Sigmoid colon (tissue), 6 donors: ENCODE measurements at regions not wholly inside any gene's neighbourhood (a gene's known extent, or its start where the extent isn't known, plus 50 kb on each side); places are given as distances from the start of the nearest gene placed in this dataset.
"Not testable (repeated sequence)": the region's sequence is repeated elsewhere in the genome, so short reads cannot be mapped to it uniquely, and the experiment has no call there.

ENCODE experiments used
- DNase-seq: peaks from one replicate; pipeline ENCODE4 v3.0.0-alpha.2; 2019
- H3K27ac ChIP-seq, 4 donors: fragments of 200-600 bp; sonication (generic); one replicate each; pipeline ENCODE4 v1.5.1; 2016 to 2019; ENCODE audit warnings: mild to moderate bottlenecking in 1 of 4
- H3K27me3 ChIP-seq, 3 donors: fragments of 200-600 bp; sonication (generic); one replicate each; pipeline ENCODE4 v1.5.1; 2019; ENCODE audit warnings: mild to moderate bottlenecking in 1 of 3
- H3K36me3 ChIP-seq, 4 donors: fragments of 200-600 bp; sonication (generic); one replicate each; pipeline ENCODE4 v1.5.1; 2016 to 2019
- H3K4me1 ChIP-seq, 4 donors: fragments of 200-600 bp; sonication (generic); one replicate each; pipeline ENCODE4 v1.5.1; 2017 to 2019
- H3K4me3 ChIP-seq, 4 donors: fragments of 200-600 bp; sonication (generic); one replicate each; pipeline ENCODE4 v1.5.1; 2017 to 2019; ENCODE audit warnings: mild to moderate bottlenecking in 2 of 4, moderate library complexity in 1 of 4
- H3K9me3 ChIP-seq, 4 donors: fragments of 200-600 bp in 3 of 4; sonication (generic) in 3 of 4; one replicate each; pipeline versions ENCODE4 v1.5.1 to v1.6.1; 2013 to 2019
- EP300 ChIP-seq, 4 donors: sonication (generic); formaldehyde crosslinking; IDR thresholded peaks; one replicate each; pipeline ENCODE4 v1.6.1; 2017; ENCODE audit warnings: antibody characterized with exemption in 4 of 4
- POLR2A ChIP-seq, 2 donors: fragments of 450-650 bp; IDR thresholded peaks; one replicate each; pipeline ENCODE4 v1.6.1; 2016; ENCODE audit warnings: antibody characterized with exemption in 2 of 2, mild to moderate bottlenecking in 2 of 2, moderate library complexity in 2 of 2
- POLR2AphosphoS5 ChIP-seq, 4 donors: sonication (generic); formaldehyde crosslinking; IDR thresholded peaks; one replicate each; pipeline ENCODE4 v1.6.1; 2017; ENCODE audit warnings: antibody characterized with exemption in 4 of 4
- WGBS, 2 donors: extraction: QIAGEN DNeasy Blood & Tissue Kit; methylation state at CpG; one replicate each; pipeline ENCODE4 v1.1.7; 2013; 5-methylcytosine and 5-hydroxymethylcytosine counted together
- intact Hi-C: fragments of 100-400 bp; cut with DNase I; formaldehyde crosslinking; loops from one replicate; pipeline ENCODE4 v1.15.1; 2023
- TF ChIP-seq, protein P1 (sequence below), 4 experiments: fragments of 450-650 bp in 3 of 4; fragments of 200-600 bp in 1 of 4; IDR thresholded peaks; one replicate each; pipeline ENCODE4 v1.5.1; 2016 to 2019; ENCODE audit warnings: antibody characterized with exemption in 4 of 4, mild to moderate bottlenecking in 3 of 4, moderate library complexity in 2 of 4
- donor health status: healthy with polysubstance abuse.
- donor health status: healthy.

DNA sequence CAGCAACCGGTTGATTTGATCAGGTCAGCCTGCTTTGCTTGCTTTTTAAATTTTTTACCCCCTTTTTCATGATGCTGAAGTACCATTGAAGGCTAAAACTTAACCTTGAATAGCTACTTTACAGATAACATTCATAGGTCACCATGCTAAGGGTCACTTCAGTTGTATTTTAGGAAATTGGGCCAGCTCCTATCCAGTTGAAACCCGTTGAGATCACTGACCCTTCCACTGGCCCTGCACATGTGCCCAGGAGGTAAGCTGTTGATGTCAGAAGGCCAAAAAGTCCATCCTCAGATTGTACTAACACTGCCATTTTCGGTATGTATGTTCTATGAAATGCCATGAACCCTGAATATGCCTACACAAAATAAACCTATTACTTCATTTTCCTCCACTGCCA, 133.0 kb upstream of the FAT4 start:
- Histone ChIP-seq H3K9me3 (no peaks in the 10 kb centered on the region), H3K27ac (no peak overlapping the region), H3K27me3 (no peaks in the 10 kb centered on the region), H3K4me1 (no peaks in the 10 kb centered on the region), H3K4me3 (no peak overlapping the region), H3K36me3 (no peaks in the 10 kb centered on the region)
- TF ChIP-seq POLR2A (IDR thresholded peaks at IDR 0.05) = no peak
- TF ChIP-seq, protein P1, sequence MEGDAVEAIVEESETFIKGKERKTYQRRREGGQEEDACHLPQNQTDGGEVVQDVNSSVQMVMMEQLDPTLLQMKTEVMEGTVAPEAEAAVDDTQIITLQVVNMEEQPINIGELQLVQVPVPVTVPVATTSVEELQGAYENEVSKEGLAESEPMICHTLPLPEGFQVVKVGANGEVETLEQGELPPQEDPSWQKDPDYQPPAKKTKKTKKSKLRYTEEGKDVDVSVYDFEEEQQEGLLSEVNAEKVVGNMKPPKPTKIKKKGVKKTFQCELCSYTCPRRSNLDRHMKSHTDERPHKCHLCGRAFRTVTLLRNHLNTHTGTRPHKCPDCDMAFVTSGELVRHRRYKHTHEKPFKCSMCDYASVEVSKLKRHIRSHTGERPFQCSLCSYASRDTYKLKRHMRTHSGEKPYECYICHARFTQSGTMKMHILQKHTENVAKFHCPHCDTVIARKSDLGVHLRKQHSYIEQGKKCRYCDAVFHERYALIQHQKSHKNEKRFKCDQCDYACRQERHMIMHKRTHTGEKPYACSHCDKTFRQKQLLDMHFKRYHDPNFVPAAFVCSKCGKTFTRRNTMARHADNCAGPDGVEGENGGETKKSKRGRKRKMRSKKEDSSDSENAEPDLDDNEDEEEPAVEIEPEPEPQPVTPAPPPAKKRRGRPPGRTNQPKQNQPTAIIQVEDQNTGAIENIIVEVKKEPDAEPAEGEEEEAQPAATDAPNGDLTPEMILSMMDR (IDR thresholded peaks at IDR 0.05) = no peak
- DNase-seq = no peak
- intact Hi-C loops = no loop called here
- WGBS, 2 donors = 41 to 75% methylated on average over 3 of the region's 3 CpGs

DNA sequence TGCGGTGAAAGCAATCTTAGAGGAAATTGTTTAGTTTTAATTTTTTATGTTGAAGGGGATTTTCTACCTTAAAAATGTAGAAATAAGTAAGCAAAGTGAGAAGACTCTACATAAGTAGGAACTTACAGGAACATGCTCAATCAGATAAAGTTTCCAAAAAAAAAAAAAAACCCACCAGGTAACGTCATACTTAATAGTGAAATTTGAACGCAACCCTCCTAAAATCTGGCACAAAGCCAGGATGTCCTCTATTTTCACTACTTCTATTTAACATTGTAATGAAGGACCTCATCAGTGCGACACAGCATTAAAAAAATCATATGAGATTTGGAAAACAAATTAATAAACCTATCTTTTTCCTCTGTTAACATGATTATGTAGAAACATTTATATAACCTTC, 135.0 kb upstream of the FAT4 start:
- Histone ChIP-seq H3K4me3 (no peak overlapping the region), H3K9me3 (no peaks in the 10 kb centered on the region), H3K4me1 (no peaks in the 10 kb centered on the region), H3K36me3 (no peaks in the 10 kb centered on the region), H3K27ac (no peak overlapping the region), H3K27me3 (no peaks in the 10 kb centered on the region)
- WGBS, 2 donors = 76 to 88% methylated on average over 4 of the region's 4 CpGs
- no peak for DNase-seq
- TF ChIP-seq, protein P1 (IDR thresholded peaks at IDR 0.05) = no peak
- TF ChIP-seq EP300 (IDR thresholded peaks at IDR 0.05) (no peak), POLR2AphosphoS5 (IDR thresholded peaks at IDR 0.05) (no peak), POLR2A (IDR thresholded peaks at IDR 0.05) (no peak)
- intact Hi-C loops = no loop called here

DNA sequence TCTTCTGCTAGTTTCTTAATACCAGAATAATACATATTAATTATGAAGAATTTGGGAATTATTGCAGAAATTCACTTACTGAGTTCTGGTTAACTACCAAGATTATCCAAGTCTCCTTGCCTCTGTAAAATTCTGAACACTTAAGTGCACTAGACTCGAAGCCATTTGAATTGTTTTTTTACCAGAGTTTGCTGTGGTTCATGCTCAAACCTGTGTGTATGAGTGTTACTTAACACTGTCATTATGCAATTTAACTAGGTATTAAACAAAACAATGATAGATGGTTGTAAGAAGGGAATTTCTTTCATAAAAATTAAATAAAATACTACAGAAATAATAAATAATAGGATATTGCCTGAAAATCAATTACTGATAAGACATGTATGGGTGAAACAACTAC, 145.6 kb upstream of the FAT4 start:
- Histone ChIP-seq H3K27ac (no peak overlapping the region), H3K4me3 (no peak overlapping the region), H3K9me3 (no peaks in the 10 kb centered on the region), H3K4me1 (no peaks in the 10 kb centered on the region), H3K27me3 (no peaks in the 10 kb centered on the region), H3K36me3 (no peaks in the 10 kb centered on the region)
- DNase-seq = no peak
- TF ChIP-seq POLR2A (IDR thresholded peaks at IDR 0.05) (no peak), POLR2AphosphoS5 (IDR thresholded peaks at IDR 0.05) (no peak), EP300 (IDR thresholded peaks at IDR 0.05) (no peak)
- TF ChIP-seq, protein P1 (IDR thresholded peaks at IDR 0.05) = no peak
- WGBS, 2 donors = 54 to 77% methylated on average over 1 of the region's 1 CpG
- intact Hi-C loops = no loop called here

DNA sequence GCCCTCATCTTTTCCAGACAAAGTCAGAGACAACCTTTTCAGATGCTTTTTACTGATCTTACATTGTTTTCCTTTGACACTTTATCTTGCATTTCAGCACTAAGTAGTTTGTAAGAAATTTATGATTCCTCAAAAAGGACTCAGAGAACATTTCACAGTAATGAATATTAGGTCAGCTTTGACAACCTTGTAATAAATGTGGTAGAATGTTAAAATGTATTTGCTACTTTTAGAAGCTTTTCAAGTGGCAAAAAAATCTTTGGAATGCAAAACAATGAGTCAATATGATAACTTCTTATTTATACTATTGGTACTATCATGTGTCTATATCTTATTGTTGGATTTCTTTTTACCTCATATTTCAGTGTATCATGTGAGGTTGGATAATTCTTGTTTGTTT, 146.2 kb upstream of the FAT4 start:
- Histone ChIP-seq H3K27ac (no peak overlapping the region), H3K27me3 (no peaks in the 10 kb centered on the region), H3K36me3 (no peaks in the 10 kb centered on the region), H3K9me3 (no peaks in the 10 kb centered on the region), H3K4me3 (no peak overlapping the region), H3K4me1 (no peaks in the 10 kb centered on the region)
- intact Hi-C loops = no loop called here
- DNase-seq = no peak
- TF ChIP-seq POLR2A (IDR thresholded peaks at IDR 0.05) (no peak), POLR2AphosphoS5 (IDR thresholded peaks at IDR 0.05) (no peak), EP300 (IDR thresholded peaks at IDR 0.05) (no peak)
- TF ChIP-seq, protein P1 (IDR thresholded peaks at IDR 0.05) = no peak

DNA sequence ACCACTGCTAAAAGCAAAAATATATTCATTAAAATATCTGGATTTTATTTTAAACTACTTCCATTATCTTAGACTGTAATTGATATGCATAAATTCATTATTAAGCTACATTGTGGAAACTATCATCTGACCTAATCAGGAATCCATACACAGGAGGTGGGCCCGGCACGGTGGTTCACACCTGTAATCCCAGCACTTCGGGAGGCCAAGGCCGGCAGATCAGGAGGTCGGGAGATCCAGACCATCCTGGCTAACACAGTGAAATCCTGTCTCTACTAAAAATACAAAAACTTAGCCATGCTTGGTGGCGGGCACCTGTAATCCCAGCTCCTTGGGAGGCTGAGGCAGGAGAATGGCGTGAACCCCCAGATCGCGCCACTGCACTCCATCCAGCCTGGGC, 148.7 kb upstream of the FAT4 start:
- intact Hi-C loops, H3K36me3 ChIP-seq, H3K4me3 ChIP-seq, H3K27me3 ChIP-seq, H3K27ac ChIP-seq, H3K4me1 ChIP-seq, DNase-seq, H3K9me3 ChIP-seq: not testable (repeated sequence)
- 95% methylated on average over 9 of the region's 9 CpGs for WGBS, 2 donors
